Upper lobe of left lung (tissue), 6 donors: ENCODE measurements at regions not wholly inside any gene's neighbourhood (a gene's known extent, or its start where the extent isn't known, plus 50 kb on each side); places are given as distances from the start of the nearest gene placed in this dataset.

Source experiments
- ATAC-seq, 2 donors: fragments of 200-7000 bp; cut with Tn5 transposase; one replicate each; pipeline ENCODE4 v1.9.1; 2022; ENCODE audit warnings: mild to moderate bottlenecking in 2 of 2, moderate library complexity in 2 of 2; ENCODE audit not compliant: low FRiP score in 2 of 2
- DNase-seq, 2 donors: peaks; one replicate each; pipeline ENCODE4 v3.0.0-alpha.2; 2019 to 2020
- H3K27ac ChIP-seq, 4 donors: fragments of 200-600 bp; sonication (generic); one replicate each; pipeline ENCODE4 v1.5.1; 2016 to 2019
- H3K27me3 ChIP-seq, 4 donors: fragments of 200-600 bp; sonication (generic); one replicate each; pipeline ENCODE4 v1.5.1; 2017 to 2019
- H3K36me3 ChIP-seq, 4 donors: fragments of 200-600 bp; sonication (generic); one replicate each; pipeline ENCODE4 v1.5.1; 2016 to 2019
- H3K4me1 ChIP-seq, 4 donors: fragments of 200-600 bp; sonication (generic); one replicate each; pipeline ENCODE4 v1.5.1; 2018 to 2019
- H3K4me3 ChIP-seq, 4 donors: fragments of 200-600 bp; sonication (generic); one replicate each; pipeline ENCODE4 v1.5.1; 2017 to 2019; ENCODE audit warnings: mild to moderate bottlenecking in 2 of 4, moderate library complexity in 1 of 4
- H3K9me3 ChIP-seq, 4 donors: fragments of 200-600 bp; sonication (generic); one replicate each; pipeline ENCODE4 v1.5.1; 2018 to 2019
- EP300 ChIP-seq, 4 donors: sonication (generic); formaldehyde crosslinking; IDR thresholded peaks; one replicate each; pipeline ENCODE4 v1.5.1; 2017; ENCODE audit warnings: antibody characterized with exemption in 4 of 4, control low read depth in 2 of 4
- POLR2A ChIP-seq, 4 donors: fragments of 450-650 bp; IDR thresholded peaks; one replicate each; pipeline ENCODE4 v1.5.1; 2016 to 2017; ENCODE audit warnings: antibody characterized with exemption in 4 of 4, mild to moderate bottlenecking in 2 of 4
- POLR2AphosphoS5 ChIP-seq, 2 donors: sonication (generic); formaldehyde crosslinking; IDR thresholded peaks; one replicate each; pipeline ENCODE4 v1.5.1; 2017; ENCODE audit warnings: antibody characterized with exemption in 2 of 2
- WGBS, 2 donors: methylation state at CpG; one replicate each; pipeline ENCODE4 v1.1.5; 2017 to 2018; 5-methylcytosine and 5-hydroxymethylcytosine counted together
- TF ChIP-seq, protein P1 (sequence below), 6 experiments: fragments of 450-650 bp in 4 of 6; fragments of 200-600 bp in 2 of 6; sonication (generic) in 2 of 6; IDR thresholded peaks; one replicate each; pipeline ENCODE4 v1.5.1; 2016 to 2019; ENCODE audit warnings: antibody characterized with exemption in 6 of 6
- donor health status: DM: no; HTN: no; CAD: no; lungs with moderate emphysema.
- donor health status: DM: no; HTN: yes; CAD: no; lungs with severe emphysema.

- Histone ChIP-seq H3K9me3 (no peaks in the 10 kb centered on the region), H3K4me3 (no peak overlapping the region), H3K36me3 (no peaks in the 10 kb centered on the region), H3K27me3 (no peaks in the 10 kb centered on the region), H3K27ac (no peak overlapping the region), H3K4me1 (no peaks in the 10 kb centered on the region)
- ATAC-seq (no peak), DNase-seq (no peak)
- 54 to 60% methylated on average over 3 of the region's 3 CpGs for WGBS, 2 donors
- TF ChIP-seq, protein P1, sequence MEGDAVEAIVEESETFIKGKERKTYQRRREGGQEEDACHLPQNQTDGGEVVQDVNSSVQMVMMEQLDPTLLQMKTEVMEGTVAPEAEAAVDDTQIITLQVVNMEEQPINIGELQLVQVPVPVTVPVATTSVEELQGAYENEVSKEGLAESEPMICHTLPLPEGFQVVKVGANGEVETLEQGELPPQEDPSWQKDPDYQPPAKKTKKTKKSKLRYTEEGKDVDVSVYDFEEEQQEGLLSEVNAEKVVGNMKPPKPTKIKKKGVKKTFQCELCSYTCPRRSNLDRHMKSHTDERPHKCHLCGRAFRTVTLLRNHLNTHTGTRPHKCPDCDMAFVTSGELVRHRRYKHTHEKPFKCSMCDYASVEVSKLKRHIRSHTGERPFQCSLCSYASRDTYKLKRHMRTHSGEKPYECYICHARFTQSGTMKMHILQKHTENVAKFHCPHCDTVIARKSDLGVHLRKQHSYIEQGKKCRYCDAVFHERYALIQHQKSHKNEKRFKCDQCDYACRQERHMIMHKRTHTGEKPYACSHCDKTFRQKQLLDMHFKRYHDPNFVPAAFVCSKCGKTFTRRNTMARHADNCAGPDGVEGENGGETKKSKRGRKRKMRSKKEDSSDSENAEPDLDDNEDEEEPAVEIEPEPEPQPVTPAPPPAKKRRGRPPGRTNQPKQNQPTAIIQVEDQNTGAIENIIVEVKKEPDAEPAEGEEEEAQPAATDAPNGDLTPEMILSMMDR (IDR thresholded peaks at IDR 0.05): no peak
- TF ChIP-seq POLR2AphosphoS5 (IDR thresholded peaks at IDR 0.05) (no peak), EP300 (IDR thresholded peaks at IDR 0.05) (no peak), POLR2A (IDR thresholded peaks at IDR 0.05) (no peak)
Measured at GRCh38 chr9:38342532-38342931, 50.0 kb upstream of the ALDH1B1 start.

- TF ChIP-seq POLR2AphosphoS5 (IDR thresholded peaks at IDR 0.05): no peak
- no peak for TF ChIP-seq EP300 (IDR thresholded peaks at IDR 0.05)
- WGBS, 2 donors: 87 to 92% methylated on average over 3 to 4 of the region's 4 CpGs
Measured at GRCh38 chr9:38342096-38342495, 50.4 kb upstream of the ALDH1B1 start.

DNA sequence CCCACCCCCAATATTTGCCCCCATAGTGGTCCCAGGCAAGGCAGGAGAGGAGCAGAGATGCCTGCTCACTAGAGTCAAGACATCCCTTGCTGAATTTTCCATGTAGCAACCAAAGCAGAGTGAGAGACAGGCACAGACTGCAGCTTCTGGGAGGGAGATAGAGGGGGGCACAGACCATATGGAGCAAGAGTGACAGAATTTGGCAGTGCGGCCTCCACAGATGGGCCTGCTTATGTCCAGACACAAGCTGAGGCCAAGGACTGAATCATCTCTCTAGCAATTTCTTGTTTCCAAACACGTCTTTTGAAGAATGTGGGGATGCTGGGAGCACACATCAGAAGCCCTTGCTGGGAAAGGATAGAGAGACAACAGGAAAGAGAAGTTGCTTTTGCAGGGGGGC lies 53.0 kb upstream of the ALDH1B1 start:
- WGBS, 2 donors: 84 to 90% methylated on average over 2 of the region's 2 CpGs
- H3K27ac ChIP-seq: no peak overlapping the region
- peak in 1 of 2 donors; percentile 86 for ATAC-seq

More at GRCh38 chr9:38342096-38342495, 50.4 kb upstream of the ALDH1B1 start:
- DNase-seq (no peak), ATAC-seq (no peak)
- no peaks in the 10 kb centered on the region for H3K4me1 ChIP-seq
- no peaks in the 10 kb centered on the region for H3K27me3 ChIP-seq
- no peaks in the 10 kb centered on the region for H3K9me3 ChIP-seq
- no peaks in the 10 kb centered on the region for H3K36me3 ChIP-seq
- H3K27ac ChIP-seq: no peak overlapping the region
- H3K4me3 ChIP-seq: no peak overlapping the region

DNA sequence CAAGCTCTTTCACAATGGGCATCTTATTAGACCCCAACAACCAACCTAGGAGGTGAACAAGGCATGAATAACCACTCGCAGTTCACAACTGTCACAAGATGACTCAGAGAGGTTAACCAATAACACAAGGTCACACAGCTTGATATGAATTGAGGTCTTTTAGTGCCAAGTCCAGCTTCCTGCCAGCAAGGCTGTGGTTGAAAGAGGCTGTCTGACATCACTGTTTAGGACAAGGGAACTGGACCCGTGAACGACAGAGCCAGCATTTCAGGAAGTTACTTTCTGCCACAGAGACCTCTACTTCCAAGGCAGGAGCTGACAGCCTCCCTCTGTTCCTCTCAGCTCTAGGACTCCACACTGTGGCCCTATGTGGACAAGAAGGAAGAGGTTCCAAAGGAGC lies 53.4 kb upstream of the ALDH1B1 start:
- no peaks in the 10 kb centered on the region for H3K9me3 ChIP-seq
- no peak overlapping the region for H3K27ac ChIP-seq
- WGBS, 2 donors: 28 to 35% methylated on average over 3 of the region's 3 CpGs
- no peaks in the 10 kb centered on the region for H3K36me3 ChIP-seq
- H3K4me1 ChIP-seq: no peaks in the 10 kb centered on the region
- ATAC-seq (peak in 1 of 2 donors; percentile 74), DNase-seq (no peak)
- H3K4me3 ChIP-seq: no peak overlapping the region
- no peak for TF ChIP-seq POLR2A (IDR thresholded peaks at IDR 0.05)
- TF ChIP-seq POLR2AphosphoS5 (IDR thresholded peaks at IDR 0.05): no peak
- no peak for TF ChIP-seq EP300 (IDR thresholded peaks at IDR 0.05)
- TF ChIP-seq, protein P1 (IDR thresholded peaks at IDR 0.05): no peak
- no peaks in the 10 kb centered on the region for H3K27me3 ChIP-seq

More for the DNA sequence above, 53.0 kb upstream of the ALDH1B1 start:
- no peak for DNase-seq
- Histone ChIP-seq H3K4me1 (no peaks in the 10 kb centered on the region), H3K9me3 (no peaks in the 10 kb centered on the region), H3K4me3 (no peak overlapping the region), H3K27me3 (no peaks in the 10 kb centered on the region), H3K36me3 (no peaks in the 10 kb centered on the region)
- TF ChIP-seq POLR2A (IDR thresholded peaks at IDR 0.05) (no peak), POLR2AphosphoS5 (IDR thresholded peaks at IDR 0.05) (no peak), EP300 (IDR thresholded peaks at IDR 0.05) (no peak)
- TF ChIP-seq, protein P1 (IDR thresholded peaks at IDR 0.05): no peak

GRCh38 chr9:38338342-38339018 lies 54.0 kb upstream of the ALDH1B1 start:
- ATAC-seq (no peak), DNase-seq (no peak)
- Histone ChIP-seq H3K4me1 (no peaks in the 10 kb centered on the region), H3K27me3 (no peaks in the 10 kb centered on the region), H3K4me3 (no peak overlapping the region), H3K36me3 (no peaks in the 10 kb centered on the region), H3K27ac (no peak overlapping the region), H3K9me3 (no peaks in the 10 kb centered on the region)
- 78 to 83% methylated on average over 5 of the region's 5 CpGs for WGBS, 2 donors
- TF ChIP-seq, protein P1 (IDR thresholded peaks at IDR 0.05): no peak
- TF ChIP-seq POLR2AphosphoS5 (IDR thresholded peaks at IDR 0.05) (no peak), EP300 (IDR thresholded peaks at IDR 0.05) (no peak), POLR2A (IDR thresholded peaks at IDR 0.05) (no peak)
